ENCODE measurements at regions not wholly inside any gene's neighbourhood (a gene's known extent, or its start where the extent isn't known, plus 50 kb on each side); places are given as distances from the start of the nearest gene placed in this dataset.
"Not testable (repeated sequence)": the region's sequence is repeated elsewhere in the genome, so short reads cannot be mapped to it uniquely, and the experiment has no call there.

DNA sequence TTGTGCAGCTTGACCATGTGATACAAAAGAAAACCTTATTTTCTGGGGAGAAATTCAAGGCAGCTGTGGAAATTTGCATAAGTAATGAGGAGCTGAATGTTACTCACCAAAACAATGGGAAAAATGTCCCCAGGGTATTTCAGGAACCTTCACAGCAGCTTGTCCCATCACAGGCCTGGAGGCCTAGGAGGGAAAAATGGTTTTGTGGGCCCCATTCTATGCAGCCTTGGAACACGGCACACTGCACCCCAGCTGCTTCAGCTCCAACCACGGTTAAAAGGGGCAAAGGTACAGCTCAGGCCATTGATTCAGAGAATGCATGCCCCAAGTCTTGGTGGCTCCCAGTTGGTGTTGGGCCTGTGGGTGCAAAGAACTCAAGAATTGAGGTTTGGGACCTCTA is 216.1 kb downstream of the MAGEE1 start (continued):
- TF ChIP-seq, protein P1, sequence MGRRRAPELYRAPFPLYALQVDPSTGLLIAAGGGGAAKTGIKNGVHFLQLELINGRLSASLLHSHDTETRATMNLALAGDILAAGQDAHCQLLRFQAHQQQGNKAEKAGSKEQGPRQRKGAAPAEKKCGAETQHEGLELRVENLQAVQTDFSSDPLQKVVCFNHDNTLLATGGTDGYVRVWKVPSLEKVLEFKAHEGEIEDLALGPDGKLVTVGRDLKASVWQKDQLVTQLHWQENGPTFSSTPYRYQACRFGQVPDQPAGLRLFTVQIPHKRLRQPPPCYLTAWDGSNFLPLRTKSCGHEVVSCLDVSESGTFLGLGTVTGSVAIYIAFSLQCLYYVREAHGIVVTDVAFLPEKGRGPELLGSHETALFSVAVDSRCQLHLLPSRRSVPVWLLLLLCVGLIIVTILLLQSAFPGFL (CRISPR knock-in tag; IDR thresholded peaks at IDR 0.05; ENCODE audit: borderline replicate concordance), result no peak
- no peak for TF ChIP-seq HMGA2 (CRISPR knock-in tag; IDR thresholded peaks at IDR 0.05)
- no peak for TF ChIP-seq NR3C1 (CRISPR knock-in tag; conservative IDR thresholded peaks at IDR 0.05; ENCODE audit: low read depth)
- TF ChIP-seq IRF1 (CRISPR knock-in tag; IDR thresholded peaks at IDR 0.05), result no peak
- TF ChIP-seq ZNF425 (CRISPR knock-in tag; conservative IDR thresholded peaks at IDR 0.05), result no peak
- no peak for TF ChIP-seq ELF4 (CRISPR knock-in tag; IDR thresholded peaks at IDR 0.05; ENCODE audit: low read depth)

DNA sequence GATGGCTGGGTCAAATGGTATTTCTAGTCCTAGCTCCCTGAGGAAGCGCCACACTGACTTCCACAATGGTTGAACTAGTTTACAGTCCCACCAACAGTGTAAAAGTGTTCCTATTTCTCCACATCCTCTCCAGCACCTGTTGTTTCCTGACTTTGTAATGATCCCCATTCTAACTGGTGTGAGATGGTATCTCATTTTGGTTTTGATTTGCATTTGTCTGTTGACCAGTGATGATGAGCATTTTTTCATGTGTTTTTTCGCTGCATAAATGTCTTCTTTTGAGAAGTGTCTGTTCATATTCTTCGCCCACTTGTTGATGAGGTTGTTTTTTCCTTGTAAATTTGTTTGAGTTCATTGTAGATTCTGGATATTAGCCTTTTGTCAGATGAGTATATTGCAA is 223.9 kb downstream of the MAGEE1 start:
- ATAC-seq; CTCF ChIA-PET; H3K27ac Mint-ChIP-seq; DNase-seq (ENCODE audit: low spot score); H3K4me1 Mint-ChIP-seq; H3K4me3 Mint-ChIP-seq; H3K27me3 Mint-ChIP-seq (ENCODE audit: low read depth); H3K36me3 Mint-ChIP-seq; POLR2A ChIA-PET: not testable (repeated sequence)
- peaks cover 34% of the 10 kb centered on the region for H3K9me3 Mint-ChIP-seq

DNA sequence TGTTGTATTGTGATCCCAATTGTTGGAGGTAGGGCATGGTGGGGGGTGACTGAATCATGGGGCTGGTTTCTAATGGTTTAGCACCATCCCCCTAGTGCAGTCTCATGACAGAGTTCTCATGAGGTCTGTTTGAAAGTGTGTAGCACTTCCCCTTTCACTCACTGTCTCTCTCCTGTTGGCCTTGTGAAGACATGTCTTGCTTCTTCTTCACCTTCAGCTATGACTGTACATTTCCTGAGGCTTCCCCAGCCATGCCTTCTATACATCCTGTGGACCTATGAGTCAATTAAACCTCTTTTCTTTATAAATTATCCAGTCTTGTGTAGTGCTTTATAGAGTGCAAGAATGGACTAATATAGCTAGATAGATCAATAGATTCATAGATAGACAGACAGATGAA is 230.0 kb downstream of the MAGEE1 start:
- no peak overlapping the region for H3K27ac Mint-ChIP-seq
- no peaks in the 10 kb centered on the region; the same call in 1 of the 2 replicates for H3K27me3 Mint-ChIP-seq (ENCODE audit: low read depth)
- ChIA-PET POLR2A (no interaction called here), CTCF (no interaction called here)
- no peak overlapping the region for H3K4me3 Mint-ChIP-seq
- ATAC-seq (no peak), DNase-seq (ENCODE audit: low spot score) (no peak)
- peaks cover 17% of the 10 kb centered on the region; the same call in 1 of the 2 replicates for H3K9me3 Mint-ChIP-seq
- H3K36me3 Mint-ChIP-seq, result 0 out of 2 replicates have a peak, but pooled peaks cover 3% of the 10 kb centered on the region
- no peaks in the 10 kb centered on the region for H3K4me1 Mint-ChIP-seq
- TF ChIP-seq, protein P2, sequence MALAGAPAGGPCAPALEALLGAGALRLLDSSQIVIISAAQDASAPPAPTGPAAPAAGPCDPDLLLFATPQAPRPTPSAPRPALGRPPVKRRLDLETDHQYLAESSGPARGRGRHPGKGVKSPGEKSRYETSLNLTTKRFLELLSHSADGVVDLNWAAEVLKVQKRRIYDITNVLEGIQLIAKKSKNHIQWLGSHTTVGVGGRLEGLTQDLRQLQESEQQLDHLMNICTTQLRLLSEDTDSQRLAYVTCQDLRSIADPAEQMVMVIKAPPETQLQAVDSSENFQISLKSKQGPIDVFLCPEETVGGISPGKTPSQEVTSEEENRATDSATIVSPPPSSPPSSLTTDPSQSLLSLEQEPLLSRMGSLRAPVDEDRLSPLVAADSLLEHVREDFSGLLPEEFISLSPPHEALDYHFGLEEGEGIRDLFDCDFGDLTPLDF (CRISPR knock-in tag; IDR thresholded peaks at IDR 0.05), result no peak
- TF ChIP-seq OVOL2 (CRISPR knock-in tag; IDR thresholded peaks at IDR 0.05; ENCODE audit: borderline replicate concordance) (no peak), CTCF (IDR thresholded peaks at IDR 0.05) (no peak), FOXJ3 (CRISPR knock-in tag; IDR thresholded peaks at IDR 0.05; ENCODE audit: borderline replicate concordance) (no peak), ELF4 (CRISPR knock-in tag; IDR thresholded peaks at IDR 0.05; ENCODE audit: low read depth) (no peak), PRRX2 (CRISPR knock-in tag; IDR thresholded peaks at IDR 0.05) (no peak), IRF2 (CRISPR knock-in tag; IDR thresholded peaks at IDR 0.05; ENCODE audit: borderline replicate concordance, low read depth) (no peak), GABPB1 (CRISPR knock-in tag; IDR thresholded peaks at IDR 0.05) (no peak), ZNF219 (CRISPR knock-in tag; IDR thresholded peaks at IDR 0.05; ENCODE audit: borderline replicate concordance) (no peak), SP1 (CRISPR knock-in tag; conservative IDR thresholded peaks at IDR 0.05) (no peak), GRHL2 (CRISPR knock-in tag; IDR thresholded peaks at IDR 0.05; ENCODE audit: insufficient replicate concordance, severe bottlenecking) (no peak)
- TF ChIP-seq, protein P3, sequence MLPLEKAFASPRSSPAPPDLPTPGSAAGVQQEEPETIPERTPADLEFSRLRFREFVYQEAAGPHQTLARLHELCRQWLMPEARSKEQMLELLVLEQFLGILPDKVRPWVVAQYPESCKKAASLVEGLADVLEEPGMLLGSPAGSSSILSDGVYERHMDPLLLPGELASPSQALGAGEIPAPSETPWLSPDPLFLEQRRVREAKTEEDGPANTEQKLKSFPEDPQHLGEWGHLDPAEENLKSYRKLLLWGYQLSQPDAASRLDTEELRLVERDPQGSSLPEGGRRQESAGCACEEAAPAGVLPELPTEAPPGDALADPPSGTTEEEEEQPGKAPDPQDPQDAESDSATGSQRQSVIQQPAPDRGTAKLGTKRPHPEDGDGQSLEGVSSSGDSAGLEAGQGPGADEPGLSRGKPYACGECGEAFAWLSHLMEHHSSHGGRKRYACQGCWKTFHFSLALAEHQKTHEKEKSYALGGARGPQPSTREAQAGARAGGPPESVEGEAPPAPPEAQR (CRISPR knock-in tag; IDR thresholded peaks at IDR 0.05), result no peak
- TF ChIP-seq, protein P4, sequence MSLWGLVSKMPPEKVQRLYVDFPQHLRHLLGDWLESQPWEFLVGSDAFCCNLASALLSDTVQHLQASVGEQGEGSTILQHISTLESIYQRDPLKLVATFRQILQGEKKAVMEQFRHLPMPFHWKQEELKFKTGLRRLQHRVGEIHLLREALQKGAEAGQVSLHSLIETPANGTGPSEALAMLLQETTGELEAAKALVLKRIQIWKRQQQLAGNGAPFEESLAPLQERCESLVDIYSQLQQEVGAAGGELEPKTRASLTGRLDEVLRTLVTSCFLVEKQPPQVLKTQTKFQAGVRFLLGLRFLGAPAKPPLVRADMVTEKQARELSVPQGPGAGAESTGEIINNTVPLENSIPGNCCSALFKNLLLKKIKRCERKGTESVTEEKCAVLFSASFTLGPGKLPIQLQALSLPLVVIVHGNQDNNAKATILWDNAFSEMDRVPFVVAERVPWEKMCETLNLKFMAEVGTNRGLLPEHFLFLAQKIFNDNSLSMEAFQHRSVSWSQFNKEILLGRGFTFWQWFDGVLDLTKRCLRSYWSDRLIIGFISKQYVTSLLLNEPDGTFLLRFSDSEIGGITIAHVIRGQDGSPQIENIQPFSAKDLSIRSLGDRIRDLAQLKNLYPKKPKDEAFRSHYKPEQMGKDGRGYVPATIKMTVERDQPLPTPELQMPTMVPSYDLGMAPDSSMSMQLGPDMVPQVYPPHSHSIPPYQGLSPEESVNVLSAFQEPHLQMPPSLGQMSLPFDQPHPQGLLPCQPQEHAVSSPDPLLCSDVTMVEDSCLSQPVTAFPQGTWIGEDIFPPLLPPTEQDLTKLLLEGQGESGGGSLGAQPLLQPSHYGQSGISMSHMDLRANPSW (CRISPR knock-in tag; conservative IDR thresholded peaks at IDR 0.05; ENCODE audit: low read depth), result no peak
